PC-9 (cell line): ENCODE measurements at regions not wholly inside any gene's neighbourhood (a gene's known extent, or its start where the extent isn't known, plus 50 kb on each side); places are given as distances from the start of the nearest gene placed in this dataset.

Experiments
- BruUV-seq: library from RNA; stranded (reverse); fragments of 400-500 nt; replicated peaks from 2 replicates; lab custom pipeline; 2021; lab: Mats Ljungman, UMichigan
- CTCF ChIA-PET: fragments of 300-600 bp; sonication (Branson Sonifier 250); formaldehyde crosslinking; loops from one replicate; lab custom pipeline; 2022; ENCODE audit warnings: antibody characterized with exemption; lab: Charles Lee
- POLR2A ChIA-PET: fragments of 300-600 bp; sonication (Branson Sonifier 250); formaldehyde crosslinking; loops from one replicate; lab custom pipeline; 2022; ENCODE audit warnings: antibody characterized with exemption; ENCODE audit not compliant: unreplicated experiment; lab: Charles Lee
- DNase-seq, 2 experiments: peaks; one replicate each; pipeline versions ENCODE4 v3.0.0 to v3.0.0-alpha.2; 2015 to 2022; ENCODE audit warnings: mixed read lengths in 1 of 2
- H2AFZ ChIP-seq: fragments of 200-600 bp; sonication (generic); 2 replicates; pipeline ENCODE4 v1.8.1; 2017; ENCODE audit warnings: antibody characterized with exemption
- H3F3A ChIP-seq: fragments of 200-600 bp; sonication (generic); 2 replicates; pipeline ENCODE4 v1.8.1; 2017; ENCODE audit warnings: antibody characterized with exemption, mild to moderate bottlenecking, low read depth; ENCODE audit not compliant: insufficient read depth
- H3K27ac ChIP-seq: fragments of 200-600 bp; sonication (generic); 2 replicates; pipeline ENCODE4 v1.6.1; 2016; ENCODE audit warnings: mixed run types
- H3K27me3 ChIP-seq: fragments of 200-600 bp; sonication (generic); 2 replicates; pipeline ENCODE4 v1.6.1; 2016; ENCODE audit warnings: low read depth, mixed run types; ENCODE audit not compliant: insufficient read depth
- H3K36me3 ChIP-seq: fragments of 200-600 bp; sonication (generic); 2 replicates; pipeline ENCODE4 v1.6.1; 2016; ENCODE audit warnings: low read depth, mixed run types
- H3K4me1 ChIP-seq: fragments of 200-600 bp; sonication (generic); replicated peaks from 2 replicates; pipeline ENCODE4 v1.6.1; 2016; ENCODE audit warnings: mixed run types; ENCODE audit not compliant: insufficient read depth
- H3K4me2 ChIP-seq: fragments of 200-600 bp; sonication (generic); 2 replicates; pipeline ENCODE4 v1.6.1; 2017; ENCODE audit warnings: mixed run types
- H3K4me3 ChIP-seq: fragments of 200-600 bp; sonication (generic); 2 replicates; pipeline ENCODE4 v1.6.1; 2016; ENCODE audit warnings: mixed run types
- H3K79me2 ChIP-seq: fragments of 200-600 bp; sonication (generic); 2 replicates; pipeline ENCODE4 v1.6.1; 2017; ENCODE audit warnings: low read depth, mixed run types
- H3K9me2 ChIP-seq: fragments of 200-600 bp; sonication (generic); 2 replicates; pipeline ENCODE4 v1.8.1; 2017; ENCODE audit warnings: mild to moderate bottlenecking; ENCODE audit not compliant: insufficient read depth
- H3K9me3 ChIP-seq: fragments of 200-600 bp; sonication (generic); 2 replicates; pipeline ENCODE4 v1.8.1; 2016; ENCODE audit warnings: low read depth; ENCODE audit not compliant: insufficient read depth
- H4K20me1 ChIP-seq: fragments of 200-600 bp; sonication (generic); 2 replicates; pipeline ENCODE4 v1.8.1; 2017; ENCODE audit not compliant: insufficient read depth
- CTCF ChIP-seq: fragments of 200-600 bp; sonication (generic); conservative IDR thresholded peaks from 2 replicates; pipeline ENCODE4 v1.6.1; 2017; ENCODE audit warnings: mixed run types, antibody characterized with exemption, mild to moderate bottlenecking, moderate library complexity
- EZH2 ChIP-seq: fragments of 200-600 bp; sonication (generic); IDR thresholded peaks from 2 replicates; pipeline ENCODE4 v1.8.0; 2017; ENCODE audit warnings: antibody characterized with exemption, low read depth
- intact Hi-C: fragments of 100-400 bp; cut with micrococcal nuclease; formaldehyde crosslinking; loops from one replicate; pipeline ENCODE4 v1.10.0; 2022; ENCODE audit not compliant: unreplicated experiment

GRCh38 chr5:18811661-18812060 lies 1176.3 kb downstream of the CDH18 start:
- H2AFZ ChIP-seq, result no peak overlapping the region
- no peaks in the 10 kb centered on the region for H3K9me2 ChIP-seq
- TF ChIP-seq EZH2, result no peak
- TF ChIP-seq CTCF, result no peak
- ChIA-PET CTCF (no interaction called here), POLR2A (no interaction called here)
- H4K20me1 ChIP-seq, result no peaks in the 10 kb centered on the region
- no peaks in the 10 kb centered on the region for H3F3A ChIP-seq
- H3K4me1 ChIP-seq, result no peaks in the 10 kb centered on the region
- DNase-seq, result no peak
- BruUV-seq, result no TSS peak
- H3K79me2 ChIP-seq, result no peaks in the 10 kb centered on the region
- intact Hi-C loops, result no loop called here
- H3K9me3 ChIP-seq, result no peaks in the 10 kb centered on the region
- no peak overlapping the region for H3K4me2 ChIP-seq
- no peaks in the 10 kb centered on the region for H3K36me3 ChIP-seq
- H3K4me3 ChIP-seq, result no peak overlapping the region
- no peaks in the 10 kb centered on the region for H3K27me3 ChIP-seq
- H3K27ac ChIP-seq, result no peak overlapping the region

GRCh38 chr5:18828351-18828750 lies 1159.6 kb downstream of the CDH18 start:
- TF ChIP-seq CTCF, result no peak
- no TSS peak for BruUV-seq
- Histone ChIP-seq H3K79me2 (no peaks in the 10 kb centered on the region), H3K4me2 (no peak overlapping the region), H3K27ac (no peak overlapping the region), H3K36me3 (no peaks in the 10 kb centered on the region), H3F3A (no peaks in the 10 kb centered on the region), H3K9me3 (no peaks in the 10 kb centered on the region), H3K27me3 (no peaks in the 10 kb centered on the region), H3K9me2 (no peaks in the 10 kb centered on the region), H3K4me1 (no peaks in the 10 kb centered on the region), H4K20me1 (no peaks in the 10 kb centered on the region), H3K4me3 (no peak overlapping the region), H2AFZ (no peak overlapping the region)
- POLR2A ChIA-PET, result no interaction called here
- intact Hi-C loops, result no loop called here
- CTCF ChIA-PET, result no interaction called here
- no peak for DNase-seq

GRCh38 chr5:18829539-18829938 lies 1158.5 kb downstream of the CDH18 start:
- no peaks in the 10 kb centered on the region for H3K27me3 ChIP-seq
- ChIA-PET POLR2A (no interaction called here), CTCF (no interaction called here)
- H3K4me2 ChIP-seq, result no peak overlapping the region
- no peak overlapping the region for H2AFZ ChIP-seq
- no peaks in the 10 kb centered on the region for H3K9me3 ChIP-seq
- no peak for DNase-seq
- intact Hi-C loops, result no loop called here
- H4K20me1 ChIP-seq, result no peaks in the 10 kb centered on the region
- no peaks in the 10 kb centered on the region for H3K9me2 ChIP-seq
- no peak overlapping the region for H3K27ac ChIP-seq
- H3F3A ChIP-seq, result no peaks in the 10 kb centered on the region
- no peaks in the 10 kb centered on the region for H3K79me2 ChIP-seq
- no peak for TF ChIP-seq EZH2
- TF ChIP-seq CTCF, result no peak
- no TSS peak for BruUV-seq
- no peaks in the 10 kb centered on the region for H3K4me1 ChIP-seq
- H3K36me3 ChIP-seq, result no peaks in the 10 kb centered on the region
- H3K4me3 ChIP-seq, result no peak overlapping the region
